Trophoblast cell (in vitro differentiated cells and primary cell): ENCODE measurements at regions not wholly inside any gene's neighbourhood (a gene's known extent, or its start where the extent isn't known, plus 50 kb on each side); places are given as distances from the start of the nearest gene placed in this dataset.

ENCODE experiments used
- DNase-seq, 2 donors: peaks; one replicate each; pipeline ENCODE4 v3.0.0-alpha.2; 2016
- H2AFZ ChIP-seq: 2 replicates; pipeline ENCODE4 v1.6.1; 2013; ENCODE audit warnings: low read length, moderate library complexity, mild to moderate bottlenecking; ENCODE audit not compliant: insufficient read depth, poor library complexity
- H2AK5ac ChIP-seq: 2 replicates; pipeline ENCODE4 v1.6.1; 2013; ENCODE audit warnings: mild to moderate bottlenecking, low read length
- H2BK120ac ChIP-seq: 2 replicates; pipeline ENCODE4 v1.6.1; 2013; ENCODE audit warnings: low read length, mild to moderate bottlenecking, moderate library complexity; ENCODE audit not compliant: insufficient read depth, poor library complexity
- H2BK12ac ChIP-seq: 2 replicates; pipeline ENCODE4 v1.6.1; 2013; ENCODE audit warnings: mild to moderate bottlenecking, low read length, moderate library complexity
- H2BK5ac ChIP-seq: 2 replicates; pipeline ENCODE4 v1.6.1; 2013; ENCODE audit warnings: low read length, low read depth, moderate library complexity, mild to moderate bottlenecking; ENCODE audit not compliant: poor library complexity
- H3K14ac ChIP-seq: 2 replicates; pipeline ENCODE4 v1.6.1; 2013; ENCODE audit warnings: mild to moderate bottlenecking, low read length
- H3K18ac ChIP-seq: 2 replicates; pipeline ENCODE4 v1.6.1; 2013; ENCODE audit warnings: mild to moderate bottlenecking, low read length
- H3K23ac ChIP-seq: 2 replicates; pipeline ENCODE4 v1.6.1; 2013; ENCODE audit warnings: low read length
- H3K27ac ChIP-seq: 2 replicates; pipeline ENCODE4 v1.5.1; 2013; ENCODE audit warnings: low read depth, mild to moderate bottlenecking, inconsistent platforms, low read length, moderate library complexity
- H3K27me3 ChIP-seq: 2 replicates; pipeline ENCODE4 v1.6.1; 2013; ENCODE audit warnings: inconsistent platforms, mild to moderate bottlenecking, low read length, moderate library complexity; ENCODE audit not compliant: insufficient read depth
- H3K36me3 ChIP-seq, 2 experiments: 1 replicate in 1 of 2; 2 replicates in 1 of 2; pipeline ENCODE4 v1.6.1; 2013; ENCODE audit warnings: low read length in 2 of 2, mild to moderate bottlenecking in 2 of 2, moderate library complexity in 1 of 2; ENCODE audit not compliant: insufficient read depth in 2 of 2, control insufficient read depth in 1 of 2
- H3K4ac ChIP-seq: 2 replicates; pipeline ENCODE4 v1.6.1; 2013; ENCODE audit warnings: low read depth, mild to moderate bottlenecking, low read length, moderate library complexity
- H3K4me1 ChIP-seq, 2 experiments: 1 replicate in 1 of 2; 2 replicates in 1 of 2; pipeline ENCODE4 v1.6.1; 2013; ENCODE audit warnings: low read length in 2 of 2, mild to moderate bottlenecking in 2 of 2, moderate library complexity in 1 of 2; ENCODE audit not compliant: insufficient read depth in 2 of 2, control insufficient read depth in 1 of 2
- H3K4me2 ChIP-seq: 2 replicates; pipeline ENCODE4 v1.6.1; 2013; ENCODE audit warnings: inconsistent platforms, mild to moderate bottlenecking, low read length, moderate library complexity
- H3K4me3 ChIP-seq: 2 replicates; pipeline ENCODE4 v1.5.1; 2013; ENCODE audit warnings: mild to moderate bottlenecking, low read depth, low read length, inconsistent platforms
- H3K79me1 ChIP-seq: one replicate; pipeline ENCODE4 v1.6.1; 2013; ENCODE audit warnings: low read length
- H3K79me2 ChIP-seq: 2 replicates; pipeline ENCODE4 v1.6.1; 2013; ENCODE audit warnings: low read length, mild to moderate bottlenecking; ENCODE audit not compliant: control insufficient read depth, insufficient read depth, poor library complexity
- H3K9ac ChIP-seq: 2 replicates; pipeline ENCODE4 v1.6.1; 2013; ENCODE audit warnings: mild to moderate bottlenecking, low read length
- H3K9me3 ChIP-seq: 2 replicates; pipeline ENCODE4 v1.6.1; 2013; ENCODE audit warnings: low read depth, mild to moderate bottlenecking, control low read depth, inconsistent platforms, low read length; ENCODE audit not compliant: insufficient read depth
- H4K12ac ChIP-seq: 2 replicates; pipeline ENCODE4 v1.6.1; 2013; ENCODE audit warnings: low read depth, mild to moderate bottlenecking, low read length, moderate library complexity
- H4K8ac ChIP-seq: 2 replicates; pipeline ENCODE4 v1.6.1; 2013; ENCODE audit warnings: low read depth, mild to moderate bottlenecking, low read length, moderate library complexity
- H4K91ac ChIP-seq: one replicate; pipeline ENCODE4 v1.6.1; 2013; ENCODE audit warnings: low read depth, mild to moderate bottlenecking, low read length, moderate library complexity
- WGBS: extraction: QIAGEN DNeasy Blood & Tissue Kit; methylation state at CpG from one replicate; pipeline ENCODE4 v1.1.7; 2013; ENCODE audit warnings: missing lambda C conversion rate; ENCODE audit not compliant: insufficient read length, insufficient coverage; ENCODE audit errors: extremely low coverage; 5-methylcytosine and 5-hydroxymethylcytosine counted together

- Histone ChIP-seq H3K36me3 (peaks cover 0 to 3% of the 10 kb centered on the region in 2 experiments), H3K9ac (no peak overlapping the region), H4K12ac (no peak overlapping the region), H2BK5ac (no peak overlapping the region), H2BK12ac (no peak overlapping the region), H3K18ac (no peak overlapping the region), H3K4me2 (no peak overlapping the region), H3K4ac (no peak overlapping the region), H3K79me1 (no peaks in the 10 kb centered on the region), H2AK5ac (no peak overlapping the region), H3K27ac (no peak overlapping the region), H3K79me2 (no peaks in the 10 kb centered on the region), H3K27me3 (no peaks in the 10 kb centered on the region), H3K14ac (no peak overlapping the region), H2BK120ac (no peak overlapping the region), H3K23ac (no peak overlapping the region), H2AFZ (no peak overlapping the region), H4K91ac (no peak overlapping the region), H3K9me3 (no peaks in the 10 kb centered on the region), H3K4me1 (peaks cover 4 to 5% of the 10 kb centered on the region in 2 experiments), H4K8ac (no peak overlapping the region), H3K4me3 (no peak overlapping the region)
- DNase-seq, result no peak
- WGBS, result no CpG with 5 or more reads among the region's 14 CpGs
These were observed 159.3 kb upstream of the FOXN3 start for GRCh38 chr14:89576145-89576927.

GRCh38 chr14:89575386-89576061, 158.5 kb upstream of the FOXN3 start:
- no peak overlapping the region for H3K14ac ChIP-seq
- DNase-seq, result no peak
- H3K4ac ChIP-seq, result no peak overlapping the region
- WGBS, result no CpG with 5 or more reads among the region's 17 CpGs
- no peak overlapping the region for H2BK120ac ChIP-seq
- H3K79me2 ChIP-seq, result no peaks in the 10 kb centered on the region
- H3K4me1 ChIP-seq, result peaks cover 4 to 5% of the 10 kb centered on the region in 2 experiments
- no peak overlapping the region for H2AK5ac ChIP-seq
- H4K91ac ChIP-seq, result no peak overlapping the region
- H4K8ac ChIP-seq, result no peak overlapping the region
- H3K9ac ChIP-seq, result no peak overlapping the region
- no peak overlapping the region for H2BK5ac ChIP-seq
- no peak overlapping the region for H2BK12ac ChIP-seq
- no peaks in the 10 kb centered on the region for H3K79me1 ChIP-seq
- H3K4me3 ChIP-seq, result no peak overlapping the region
- no peaks in the 10 kb centered on the region for H3K9me3 ChIP-seq
- no peaks in the 10 kb centered on the region for H3K36me3 ChIP-seq
- no peak overlapping the region for H3K4me2 ChIP-seq
- no peak overlapping the region for H3K27ac ChIP-seq
- H4K12ac ChIP-seq, result no peak overlapping the region
- H3K18ac ChIP-seq, result no peak overlapping the region
- no peak overlapping the region for H2AFZ ChIP-seq
- no peak overlapping the region for H3K23ac ChIP-seq
- H3K27me3 ChIP-seq, result no peaks in the 10 kb centered on the region

GRCh38 chr14:89574420-89574819, 157.4 kb upstream of the FOXN3 start:
- Histone ChIP-seq H3K27ac (no peak overlapping the region), H3K18ac (no peak overlapping the region), H4K8ac (no peak overlapping the region), H3K14ac (no peak overlapping the region), H2BK120ac (no peak overlapping the region), H2BK5ac (no peak overlapping the region), H3K23ac (no peak overlapping the region), H3K9me3 (no peaks in the 10 kb centered on the region), H3K4me1 (peaks cover 4 to 5% of the 10 kb centered on the region in 2 experiments), H2AK5ac (no peak overlapping the region), H3K9ac (no peak overlapping the region), H2AFZ (no peak overlapping the region), H3K27me3 (no peaks in the 10 kb centered on the region), H3K4me3 (no peak overlapping the region), H3K79me2 (no peaks in the 10 kb centered on the region), H3K79me1 (no peaks in the 10 kb centered on the region), H3K4me2 (no peak overlapping the region), H4K12ac (no peak overlapping the region), H4K91ac (no peak overlapping the region), H3K4ac (no peak overlapping the region), H2BK12ac (no peak overlapping the region), H3K36me3 (no peaks in the 10 kb centered on the region)
- no peak for DNase-seq
- WGBS, result no CpG with 5 or more reads among the region's 4 CpGs

- H3K4ac ChIP-seq, result no peak overlapping the region
- no peak for DNase-seq
- H4K12ac ChIP-seq, result no peak overlapping the region
- H3K14ac ChIP-seq, result no peak overlapping the region
- H3K18ac ChIP-seq, result no peak overlapping the region
- no peak overlapping the region for H2AK5ac ChIP-seq
- no peak overlapping the region for H3K23ac ChIP-seq
- H3K36me3 ChIP-seq, result no peaks in the 10 kb centered on the region
- peaks cover 4% of the 10 kb centered on the region in 2 experiments for H3K4me1 ChIP-seq
- no peak overlapping the region for H2AFZ ChIP-seq
- no peaks in the 10 kb centered on the region for H3K9me3 ChIP-seq
- H2BK5ac ChIP-seq, result no peak overlapping the region
- no peak overlapping the region for H2BK120ac ChIP-seq
- no peak overlapping the region for H4K91ac ChIP-seq
- no CpG with 5 or more reads among the region's 3 CpGs for WGBS
- no peaks in the 10 kb centered on the region for H3K79me2 ChIP-seq
- H4K8ac ChIP-seq, result no peak overlapping the region
- H3K27ac ChIP-seq, result no peak overlapping the region
- no peak overlapping the region for H3K9ac ChIP-seq
- no peak overlapping the region for H3K4me2 ChIP-seq
- no peak overlapping the region for H3K4me3 ChIP-seq
- H3K27me3 ChIP-seq, result no peaks in the 10 kb centered on the region
- H2BK12ac ChIP-seq, result no peak overlapping the region
- H3K79me1 ChIP-seq, result no peaks in the 10 kb centered on the region
These were observed 156.3 kb upstream of the FOXN3 start for GRCh38 chr14:89573399-89573657.
